ENCODE measurements at regions not wholly inside any gene's neighbourhood (a gene's known extent, or its start where the extent isn't known, plus 50 kb on each side); places are given as distances from the start of the nearest gene placed in this dataset.
A peak's percentile ranks its signal among the peaks of the same experiment; 100 is the strongest.

DNA sequence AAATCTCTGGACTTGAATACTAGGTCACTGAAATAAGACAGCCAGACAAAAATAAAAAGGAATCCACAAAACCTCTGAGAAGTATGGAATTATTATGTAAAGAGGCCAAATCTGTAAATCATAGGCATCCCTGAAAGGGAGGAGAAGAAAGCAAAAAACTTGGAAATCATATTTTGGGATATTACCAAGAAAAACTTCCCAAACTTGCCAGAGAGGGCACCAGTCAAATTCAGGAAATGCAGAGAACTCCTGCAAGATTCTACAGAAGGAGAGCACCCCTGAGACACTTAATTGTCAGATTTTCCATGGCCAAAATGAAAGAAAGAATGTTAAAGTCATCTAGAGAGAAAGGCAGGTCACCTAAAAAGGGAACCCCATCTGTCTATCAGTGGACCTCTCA is 862.3 kb upstream of the PRMT6 start:
- no peak for DNase-seq

GRCh38 chr1:106200711-106201110 is 855.8 kb upstream of the PRMT6 start:
- no peak for DNase-seq

GRCh38 chr1:106207185-106207584 is 849.3 kb upstream of the PRMT6 start:
- DNase-seq: no peak

DNA sequence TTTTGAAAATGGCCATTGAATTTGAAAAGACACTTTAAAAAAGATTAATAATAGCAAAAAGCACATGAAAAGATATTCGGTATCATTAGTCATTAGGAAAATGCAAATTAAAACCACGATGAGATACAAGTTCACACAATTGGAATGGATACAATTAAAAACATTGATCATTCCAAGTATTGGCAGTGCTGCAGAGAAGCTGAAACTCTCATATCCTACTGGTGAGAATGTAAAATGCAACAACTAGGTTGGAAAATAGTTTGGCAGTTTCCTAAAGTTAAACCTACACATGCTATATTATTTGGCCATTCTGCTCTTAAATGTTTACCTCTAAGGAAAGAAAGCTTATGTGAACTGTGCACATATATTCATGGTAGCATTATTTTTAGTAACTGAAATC is 838.7 kb upstream of the PRMT6 start:
- DNase-seq: no peak

GRCh38 chr1:106222403-106222802 is 834.1 kb upstream of the PRMT6 start:
- DNase-seq: no peak

- DNase-seq: no peak
Observed at GRCh38 chr1:106223213-106223612, 833.3 kb upstream of the PRMT6 start.

DNA sequence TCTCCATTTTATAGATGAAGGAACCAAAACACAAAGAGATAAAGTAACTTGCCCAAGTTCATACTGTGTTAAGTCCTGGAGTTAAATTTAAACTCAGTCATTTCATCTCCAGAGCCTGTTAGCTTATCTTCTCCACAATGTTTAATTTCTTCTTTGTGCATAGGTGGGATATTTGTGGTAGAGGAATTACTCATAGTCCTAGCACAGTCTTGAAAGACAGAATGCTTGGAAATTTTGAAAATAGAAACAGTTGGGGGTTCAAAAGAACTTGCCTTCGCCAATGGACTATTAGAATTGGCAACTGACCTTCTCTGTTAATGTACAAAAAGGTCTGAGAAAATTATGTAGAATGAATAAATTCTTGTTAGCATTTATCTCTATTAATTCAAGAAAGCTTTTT is 832.0 kb upstream of the PRMT6 start:
- no peak for DNase-seq

- DNase-seq: no peak
Observed at GRCh38 chr1:106225403-106225802, 831.1 kb upstream of the PRMT6 start.

GRCh38 chr1:106226550-106226949 is 829.9 kb upstream of the PRMT6 start:
- no peak for DNase-seq

- DNase-seq: no peak
Observed at GRCh38 chr1:106232128-106232527, 824.3 kb upstream of the PRMT6 start.

- no peak for DNase-seq
Observed at GRCh38 chr1:106233511-106233910, 823.0 kb upstream of the PRMT6 start.

- DNase-seq: no peak
Observed at GRCh38 chr1:106249365-106249764, 807.1 kb upstream of the PRMT6 start.

- DNase-seq: no peak
Observed at GRCh38 chr1:106249810-106250209, 806.7 kb upstream of the PRMT6 start.

DNA sequence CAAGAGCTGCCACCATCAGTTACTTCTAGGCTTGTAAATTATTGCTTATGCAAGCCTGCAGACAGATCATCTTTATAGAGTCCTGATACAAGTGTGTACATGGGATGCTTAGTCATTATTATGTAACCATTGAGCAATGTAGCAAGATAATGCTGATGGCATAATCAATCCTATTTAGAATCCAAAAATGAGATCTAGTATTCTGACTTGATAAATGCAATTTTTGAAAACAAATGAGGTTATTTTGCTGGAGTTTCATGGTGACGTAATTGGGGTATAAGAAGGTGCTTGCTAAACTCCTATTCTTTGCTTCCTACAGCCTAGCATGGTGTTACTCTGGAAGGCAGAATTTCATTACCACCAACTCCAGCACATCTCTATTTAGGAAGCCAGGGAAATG is 801.7 kb upstream of the PRMT6 start:
- DNase-seq: no peak

DNA sequence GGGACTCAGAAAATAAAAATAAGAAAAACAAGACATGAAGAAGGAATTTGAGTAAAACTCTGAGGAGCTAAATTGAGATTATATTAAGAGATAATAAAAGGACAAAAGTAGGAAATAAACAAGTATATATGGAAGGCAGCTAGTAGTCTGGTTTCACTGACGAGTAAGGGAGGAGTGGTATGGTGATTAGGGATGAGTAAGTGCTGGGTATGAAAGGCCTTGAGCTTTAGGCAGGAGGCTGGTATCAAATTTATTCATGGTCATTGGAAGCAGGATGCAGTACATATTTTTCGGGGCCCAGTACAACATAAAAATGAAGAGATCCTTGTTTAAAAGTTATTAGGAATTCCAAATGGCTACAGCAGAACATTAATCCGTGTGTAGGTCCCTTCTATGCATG is 789.7 kb upstream of the PRMT6 start:
- DNase-seq: no peak

GRCh38 chr1:106268070-106268469 is 788.4 kb upstream of the PRMT6 start:
- peak; percentile 17 to 26 for DNase-seq

DNA sequence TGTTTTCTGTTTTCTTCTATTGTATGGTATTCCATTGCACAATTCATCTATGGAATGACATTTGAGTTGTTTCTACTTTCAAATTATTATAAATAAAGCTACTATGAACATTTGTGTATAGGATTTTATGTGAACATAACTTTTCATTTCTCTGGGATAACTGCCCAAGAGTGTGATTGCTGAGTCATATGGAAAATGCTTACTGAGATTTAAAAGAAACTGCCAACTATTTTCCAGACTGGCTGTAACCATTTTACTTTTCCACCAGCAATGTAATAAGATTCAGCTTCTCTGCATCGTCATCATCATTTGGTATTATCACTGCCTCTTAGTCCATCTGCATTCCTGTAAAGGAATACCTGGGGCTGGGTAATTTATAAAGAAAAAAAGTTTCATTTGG is 779.6 kb upstream of the PRMT6 start:
- no peak for DNase-seq

DNA sequence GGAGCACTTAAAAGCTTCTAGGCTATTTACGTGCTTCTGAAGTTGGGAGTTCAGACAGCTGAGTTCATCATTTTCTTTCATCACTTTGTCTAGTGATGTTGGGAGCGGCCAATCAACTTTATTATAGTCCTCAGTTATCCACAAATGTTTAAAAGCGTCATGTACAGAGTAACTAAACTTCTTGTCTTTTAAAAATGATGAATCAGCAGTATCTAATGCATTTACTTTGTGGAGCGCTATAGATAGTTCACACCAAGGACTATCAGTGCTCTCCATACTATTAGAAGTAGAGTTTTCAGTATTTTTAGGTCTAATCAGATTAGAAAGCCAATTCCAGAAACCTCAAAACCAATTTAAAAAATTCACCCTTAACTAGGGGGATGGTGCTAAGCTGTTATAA is 778.7 kb upstream of the PRMT6 start:
- no peak for DNase-seq

GRCh38 chr1:106278716-106279115 is 777.8 kb upstream of the PRMT6 start:
- DNase-seq: no peak

DNA sequence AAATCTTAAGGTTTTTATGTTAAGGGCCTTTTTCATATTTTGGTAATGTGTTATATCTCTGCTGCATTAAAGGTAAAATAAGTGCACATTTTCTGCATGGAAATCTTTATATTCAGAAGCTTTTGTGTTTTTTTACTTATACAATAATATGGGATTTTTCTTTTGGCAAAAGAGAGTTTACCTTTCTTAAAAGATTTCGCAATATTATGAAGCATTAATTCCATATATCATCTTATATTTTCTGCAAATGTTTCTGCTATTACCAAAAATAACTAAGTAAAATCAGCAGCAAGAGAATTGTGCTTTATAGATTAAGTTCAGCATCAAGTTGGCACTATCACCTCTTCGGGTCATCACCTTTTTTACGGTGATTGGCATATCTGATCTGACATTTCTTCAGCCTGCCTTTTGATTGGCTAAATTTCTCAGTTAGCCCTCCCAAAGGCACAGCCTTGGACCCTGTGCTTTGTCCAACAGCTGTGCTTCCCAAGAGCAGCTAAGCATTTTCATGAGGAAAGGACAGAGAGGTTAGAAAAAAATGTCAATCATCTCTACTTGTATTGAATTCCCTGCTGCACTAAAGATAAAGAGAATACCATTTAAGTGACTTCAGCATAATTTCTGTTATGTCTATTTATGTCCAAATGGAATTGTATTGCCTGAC is 767.1 kb upstream of the PRMT6 start:
- no peak for DNase-seq

DNA sequence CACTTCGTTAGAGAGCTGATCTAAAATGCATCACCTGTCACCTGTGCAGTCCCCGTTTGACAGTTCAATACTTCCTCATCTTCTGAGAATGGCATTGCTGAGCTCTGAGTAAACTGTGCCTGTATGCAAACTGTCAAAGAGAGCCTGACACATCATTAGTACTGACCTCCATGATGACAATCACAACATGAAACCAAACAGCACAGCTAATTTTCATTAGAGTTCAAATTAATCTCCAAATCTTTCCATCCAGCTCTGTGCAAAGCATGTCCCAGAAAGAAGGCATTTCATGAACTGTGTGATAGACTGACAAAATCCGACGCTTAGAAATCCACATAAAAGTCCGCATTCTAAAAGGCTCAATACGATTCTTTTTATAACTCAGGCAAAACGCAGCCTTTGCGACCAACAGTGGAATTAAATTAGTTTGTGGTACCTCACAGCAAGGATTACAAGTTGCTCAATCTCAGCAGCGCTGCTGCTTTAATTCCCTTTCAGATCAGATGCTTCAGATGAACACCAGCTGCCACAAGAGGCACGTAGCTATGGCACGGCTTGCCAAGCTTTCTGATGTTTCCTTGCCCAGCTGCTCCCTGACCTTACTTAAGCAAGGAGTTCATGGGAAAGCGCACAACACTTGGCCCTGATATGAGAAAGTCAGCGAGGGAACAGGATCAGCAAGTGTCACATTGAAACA is 765.5 kb upstream of the PRMT6 start:
- DNase-seq: no peak

- DNase-seq: no peak
Observed at GRCh38 chr1:106292130-106292529, 764.3 kb upstream of the PRMT6 start.

DNA sequence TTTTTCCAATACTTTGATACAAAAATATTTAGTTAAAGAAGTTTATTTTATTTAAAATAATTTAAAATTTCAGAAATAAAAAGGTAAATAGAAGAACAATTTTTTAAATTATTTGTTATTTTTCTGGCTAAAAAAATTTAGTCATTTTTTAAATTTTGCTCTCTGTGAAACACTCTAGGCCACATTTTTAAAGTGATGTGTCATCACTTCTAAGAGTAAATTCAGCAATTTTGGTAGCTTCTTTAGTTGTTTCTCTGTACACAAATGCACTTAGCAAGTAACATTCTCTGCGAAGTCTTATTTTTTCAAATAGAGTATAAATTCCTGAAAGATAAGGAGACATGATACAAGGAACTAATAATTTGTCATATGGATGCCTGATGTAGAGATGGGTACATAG is 760.0 kb upstream of the PRMT6 start:
- DNase-seq: no peak

DNA sequence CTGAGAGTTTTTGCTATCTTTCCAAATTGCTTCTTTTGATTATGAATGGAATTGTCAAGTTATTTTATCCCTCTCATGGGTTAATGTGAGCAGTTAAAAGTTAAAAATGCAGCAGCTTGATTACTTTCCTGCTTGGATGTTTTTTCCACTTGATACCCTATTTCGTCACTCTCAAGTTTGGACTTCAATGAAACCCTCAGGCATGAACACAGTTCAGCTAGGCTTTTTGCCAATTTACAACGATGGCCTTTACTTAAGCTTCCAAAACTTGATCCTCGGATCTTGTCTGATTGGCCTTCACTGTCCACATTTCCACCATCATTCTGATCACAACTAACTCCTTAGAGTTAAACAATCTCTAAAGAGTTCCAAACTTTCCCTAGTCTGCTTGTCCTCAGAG is 752.4 kb upstream of the PRMT6 start:
- DNase-seq: no peak

- no peak for DNase-seq
Observed at GRCh38 chr1:106319612-106320011, 736.9 kb upstream of the PRMT6 start.

All from NCI-H2081 (cell line).